ES-I3 (cell line): ENCODE measurements at regions not wholly inside any gene's neighbourhood (a gene's known extent, or its start where the extent isn't known, plus 50 kb on each side); places are given as distances from the start of the nearest gene placed in this dataset.
"Not testable (repeated sequence)": the region's sequence is repeated elsewhere in the genome, so short reads cannot be mapped to it uniquely, and the experiment has no call there.

Source experiments
- H3K36me3 ChIP-seq: 2 replicates; pipeline ENCODE4 v1.6.1; 2013; ENCODE audit warnings: mild to moderate bottlenecking, low read length, control low read depth, moderate library complexity; ENCODE audit not compliant: insufficient read depth
- H3K4me1 ChIP-seq: 2 replicates; pipeline ENCODE4 v1.6.1; 2013; ENCODE audit warnings: mild to moderate bottlenecking, control low read depth, low read length; ENCODE audit not compliant: insufficient read depth
- H3K9ac ChIP-seq: 2 replicates; pipeline ENCODE4 v1.6.1; 2013; ENCODE audit warnings: low read depth, mild to moderate bottlenecking, low read length, moderate library complexity
- H3K9me3 ChIP-seq: 2 replicates; pipeline ENCODE4 v1.6.1; 2013; ENCODE audit warnings: mild to moderate bottlenecking, low read length, moderate library complexity; ENCODE audit not compliant: control insufficient read depth, insufficient read depth

- H3K36me3 ChIP-seq: no peaks in the 10 kb centered on the region
- H3K4me1 ChIP-seq: peaks cover 5% of the 10 kb centered on the region; the same call in 1 of the 2 replicates
- no peak overlapping the region for H3K9ac ChIP-seq
- H3K9me3 ChIP-seq: no peaks in the 10 kb centered on the region
Measured at GRCh38 chr22:33971561-33971961, 51.3 kb upstream of the LARGE1 start.

DNA sequence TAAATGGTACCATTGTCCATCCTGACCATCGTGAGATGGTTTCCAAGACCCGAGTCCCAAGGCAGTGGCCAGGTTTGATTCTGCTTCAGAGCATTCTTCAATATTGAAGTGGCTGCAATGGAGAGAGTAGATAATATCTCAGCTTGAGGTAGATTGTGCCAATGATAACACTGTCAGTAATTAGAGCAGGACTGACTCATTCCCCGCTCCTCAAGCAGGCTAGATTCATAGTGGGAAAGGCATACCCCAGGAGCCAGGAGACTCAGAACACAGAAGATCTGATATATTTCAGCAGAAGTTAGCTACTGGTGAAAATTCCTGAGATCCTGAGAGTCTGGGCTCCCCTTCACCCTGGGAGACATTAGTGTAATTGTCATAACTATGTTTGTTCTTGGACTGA lies 55.6 kb upstream of the LARGE1 start:
- Histone ChIP-seq H3K36me3 (no peaks in the 10 kb centered on the region), H3K4me1 (peaks cover 5% of the 10 kb centered on the region; the same call in 1 of the 2 replicates), H3K9ac (no peak overlapping the region), H3K9me3 (no peaks in the 10 kb centered on the region)

GRCh38 chr22:33983558-33983957 lies 63.3 kb upstream of the LARGE1 start:
- Histone ChIP-seq H3K4me1 (peaks cover 12% of the 10 kb centered on the region), H3K9me3 (no peaks in the 10 kb centered on the region), H3K9ac (no peak overlapping the region), H3K36me3 (no peaks in the 10 kb centered on the region)

DNA sequence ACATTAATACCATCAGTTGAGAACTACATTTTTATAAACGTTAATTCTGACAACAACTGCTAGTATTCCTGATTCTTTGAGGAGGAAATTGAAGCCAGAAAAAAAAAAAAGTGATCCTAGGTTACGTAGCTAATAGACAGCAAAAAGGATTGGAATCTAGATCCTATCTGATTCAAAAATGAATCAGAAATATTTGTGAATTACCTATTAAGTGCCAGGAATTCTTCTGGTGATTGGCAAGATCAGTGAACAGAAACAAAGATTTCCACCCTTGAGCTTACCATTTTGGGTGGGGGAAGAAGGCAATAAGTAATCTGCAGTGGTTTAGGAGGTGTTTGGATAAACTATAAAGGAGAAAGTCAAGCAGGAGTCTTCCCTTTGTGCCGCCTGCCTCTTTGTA lies 63.9 kb upstream of the LARGE1 start:
- Histone ChIP-seq H3K9ac (no peak overlapping the region), H3K4me1 (peaks cover 12% of the 10 kb centered on the region), H3K36me3 (no peaks in the 10 kb centered on the region), H3K9me3 (no peaks in the 10 kb centered on the region)

- H3K9ac ChIP-seq: no peak overlapping the region
- no peaks in the 10 kb centered on the region for H3K36me3 ChIP-seq
- no peaks in the 10 kb centered on the region for H3K9me3 ChIP-seq
- peaks cover 12% of the 10 kb centered on the region for H3K4me1 ChIP-seq
Measured at GRCh38 chr22:33984656-33985285, 64.5 kb upstream of the LARGE1 start.

- Histone ChIP-seq H3K36me3 (no peaks in the 10 kb centered on the region), H3K9me3 (no peaks in the 10 kb centered on the region), H3K9ac (no peak overlapping the region), H3K4me1 (peaks cover 12% of the 10 kb centered on the region)
Measured at GRCh38 chr22:33985506-33985905, 65.2 kb upstream of the LARGE1 start.

GRCh38 chr22:33986167-33986771 lies 66.0 kb upstream of the LARGE1 start:
- H3K9me3 ChIP-seq: no peaks in the 10 kb centered on the region
- no peaks in the 10 kb centered on the region for H3K36me3 ChIP-seq
- H3K9ac ChIP-seq: no peak overlapping the region
- H3K4me1 ChIP-seq: peaks cover 13% of the 10 kb centered on the region

GRCh38 chr22:33986954-33987353 lies 66.7 kb upstream of the LARGE1 start:
- no peaks in the 10 kb centered on the region for H3K9me3 ChIP-seq
- H3K4me1 ChIP-seq: peaks cover 15% of the 10 kb centered on the region
- H3K9ac ChIP-seq: no peak overlapping the region
- H3K36me3 ChIP-seq: no peaks in the 10 kb centered on the region

- H3K4me1 ChIP-seq: peaks cover 14% of the 10 kb centered on the region
- H3K36me3 ChIP-seq, H3K9ac ChIP-seq, H3K9me3 ChIP-seq: not testable (repeated sequence)
Measured at GRCh38 chr22:33989263-33989662, 69.0 kb upstream of the LARGE1 start.

DNA sequence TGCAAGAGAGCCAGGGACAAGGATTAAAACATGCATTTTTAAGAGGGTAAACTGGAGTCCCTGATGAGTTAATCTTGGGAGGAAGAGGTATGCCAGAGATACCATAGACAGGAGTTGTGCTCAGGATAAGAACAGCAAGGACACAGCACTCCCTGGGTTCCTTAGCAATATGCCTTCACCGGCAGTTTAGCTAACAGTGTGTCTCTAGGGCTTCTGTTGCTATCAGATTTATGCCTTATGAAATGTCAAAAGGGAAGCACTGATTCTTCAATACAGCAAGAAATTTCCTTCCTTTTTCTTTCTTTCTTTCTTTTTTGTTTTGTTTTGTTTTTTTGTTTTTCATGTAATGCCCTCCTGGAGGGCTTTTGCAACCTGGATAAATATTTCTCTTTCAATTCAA lies 71.3 kb upstream of the LARGE1 start:
- H3K9ac ChIP-seq: no peak overlapping the region
- H3K4me1 ChIP-seq: peaks cover 9% of the 10 kb centered on the region
- H3K9me3 ChIP-seq: no peaks in the 10 kb centered on the region
- H3K36me3 ChIP-seq: no peaks in the 10 kb centered on the region

DNA sequence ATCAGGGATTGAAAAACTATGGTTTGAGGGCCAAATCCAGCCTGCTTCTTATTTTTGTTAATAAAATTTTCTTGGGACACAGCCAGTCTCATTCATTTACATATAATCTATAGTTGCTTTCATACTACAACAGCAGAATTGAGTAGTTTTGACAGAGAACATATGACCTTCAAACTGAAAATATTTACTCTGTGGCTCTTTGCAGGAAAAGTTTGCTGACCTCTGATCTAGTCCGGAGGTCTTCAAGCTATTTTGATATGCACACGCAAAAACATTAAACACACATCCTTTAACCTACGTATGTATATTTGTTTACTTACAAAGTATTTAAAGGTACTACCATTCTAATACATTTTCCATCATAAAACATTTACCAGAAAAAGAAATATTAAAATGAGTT lies 76.5 kb upstream of the LARGE1 start:
- Histone ChIP-seq H3K4me1 (no peaks in the 10 kb centered on the region), H3K9ac (no peak overlapping the region), H3K9me3 (peaks cover 2% of the 10 kb centered on the region; the same call in 1 of the 2 replicates), H3K36me3 (no peaks in the 10 kb centered on the region)

GRCh38 chr22:34000879-34001526 lies 80.7 kb upstream of the LARGE1 start:
- H3K4me1 ChIP-seq: no peaks in the 10 kb centered on the region
- no peak overlapping the region for H3K9ac ChIP-seq
- peaks cover 8% of the 10 kb centered on the region for H3K9me3 ChIP-seq
- no peaks in the 10 kb centered on the region for H3K36me3 ChIP-seq

GRCh38 chr22:34001701-34002466 lies 81.6 kb upstream of the LARGE1 start:
- Histone ChIP-seq H3K36me3 (no peaks in the 10 kb centered on the region), H3K9ac (no peak overlapping the region), H3K9me3 (peaks cover 8% of the 10 kb centered on the region), H3K4me1 (no peaks in the 10 kb centered on the region)

- no peak overlapping the region for H3K9ac ChIP-seq
- no peaks in the 10 kb centered on the region for H3K4me1 ChIP-seq
- no peaks in the 10 kb centered on the region for H3K36me3 ChIP-seq
- H3K9me3 ChIP-seq: peaks cover 8% of the 10 kb centered on the region
Measured at GRCh38 chr22:34004058-34004457, 83.8 kb upstream of the LARGE1 start.
